Stomach (tissue), 4 donors: ENCODE measurements at regions not wholly inside any gene's neighbourhood (a gene's known extent, or its start where the extent isn't known, plus 50 kb on each side); places are given as distances from the start of the nearest gene placed in this dataset.

Experiments used
- CTCF ChIP-seq, 7 experiments: fragments of 450-650 bp in 4 of 7; fragments of 200-600 bp in 3 of 7; sonication (generic) in 3 of 7; IDR thresholded peaks; one replicate each; pipeline ENCODE4 v1.5.1; 2016 to 2019; ENCODE audit warnings: antibody characterized with exemption in 7 of 7, control low read depth in 2 of 7, mild to moderate bottlenecking in 1 of 7
- POLR2A ChIP-seq, 4 donors: fragments of 450-650 bp; IDR thresholded peaks; one replicate each; pipeline ENCODE4 v1.6.1; 2016; ENCODE audit warnings: antibody characterized with exemption in 4 of 4, control low read depth in 2 of 4, mild to moderate bottlenecking in 1 of 4, moderate library complexity in 1 of 4

- no peak for TF ChIP-seq CTCF (IDR thresholded peaks at IDR 0.05)
- TF ChIP-seq POLR2A (IDR thresholded peaks at IDR 0.05): no peak
Observed at GRCh38 chr3:1501406-1502115, 408.7 kb downstream of the CNTN6 start.
